Tibial nerve (tissue), 4 donors: ENCODE measurements at regions not wholly inside any gene's neighbourhood (a gene's known extent, or its start where the extent isn't known, plus 50 kb on each side); places are given as distances from the start of the nearest gene placed in this dataset.

Source experiments
- DNase-seq, 2 donors: peaks; one replicate each; pipeline ENCODE4 v3.0.0-alpha.2; 2019; ENCODE audit warnings: low spot score in 2 of 2
- H3K27ac ChIP-seq, 4 donors: fragments of 200-600 bp; sonication (generic) in 3 of 4; one replicate each; pipeline ENCODE4 v1.5.1; 2017 to 2019; ENCODE audit warnings: mild to moderate bottlenecking in 1 of 4
- H3K27me3 ChIP-seq, 2 donors: fragments of 200-600 bp; sonication (generic) in 1 of 2; one replicate each; pipeline versions ENCODE4 v1.5.1 to v1.6.0; 2017 to 2019
- H3K36me3 ChIP-seq, 3 donors: fragments of 200-600 bp; sonication (generic); one replicate each; pipeline ENCODE4 v1.5.1; 2018 to 2019
- H3K4me1 ChIP-seq, 4 donors: fragments of 200-600 bp; sonication (generic) in 3 of 4; one replicate each; pipeline ENCODE4 v1.5.1; 2017 to 2019
- H3K4me3 ChIP-seq, 4 donors: fragments of 200-600 bp; sonication (generic) in 3 of 4; one replicate each; pipeline ENCODE4 v1.5.1; 2017 to 2019; ENCODE audit warnings: mild to moderate bottlenecking in 1 of 4, moderate library complexity in 1 of 4
- H3K9me3 ChIP-seq, 4 donors: fragments of 200-600 bp; sonication (generic) in 3 of 4; one replicate each; pipeline ENCODE4 v1.5.1; 2017 to 2019
- EP300 ChIP-seq, 2 donors: sonication (generic); formaldehyde crosslinking; IDR thresholded peaks; one replicate each; pipeline ENCODE4 v1.6.1; 2017; ENCODE audit warnings: antibody characterized with exemption in 2 of 2, mild to moderate bottlenecking in 1 of 2
- POLR2A ChIP-seq, 2 donors: fragments of 450-650 bp; IDR thresholded peaks; one replicate each; pipeline ENCODE4 v1.6.1; 2017; ENCODE audit warnings: antibody characterized with exemption in 2 of 2, mild to moderate bottlenecking in 2 of 2, moderate library complexity in 2 of 2
- WGBS, 2 donors: methylation state at CpG; one replicate each; pipeline ENCODE4 v1.1.5; 2018; 5-methylcytosine and 5-hydroxymethylcytosine counted together
- TF ChIP-seq, protein P1 (sequence below), 5 experiments: fragments of 200-600 bp in 3 of 5; fragments of 450-650 bp in 2 of 5; sonication (generic) in 3 of 5; IDR thresholded peaks; one replicate each; pipeline ENCODE4 v1.5.1; 2016 to 2019; ENCODE audit warnings: antibody characterized with exemption in 5 of 5, mild to moderate bottlenecking in 3 of 5, moderate library complexity in 2 of 5

DNA sequence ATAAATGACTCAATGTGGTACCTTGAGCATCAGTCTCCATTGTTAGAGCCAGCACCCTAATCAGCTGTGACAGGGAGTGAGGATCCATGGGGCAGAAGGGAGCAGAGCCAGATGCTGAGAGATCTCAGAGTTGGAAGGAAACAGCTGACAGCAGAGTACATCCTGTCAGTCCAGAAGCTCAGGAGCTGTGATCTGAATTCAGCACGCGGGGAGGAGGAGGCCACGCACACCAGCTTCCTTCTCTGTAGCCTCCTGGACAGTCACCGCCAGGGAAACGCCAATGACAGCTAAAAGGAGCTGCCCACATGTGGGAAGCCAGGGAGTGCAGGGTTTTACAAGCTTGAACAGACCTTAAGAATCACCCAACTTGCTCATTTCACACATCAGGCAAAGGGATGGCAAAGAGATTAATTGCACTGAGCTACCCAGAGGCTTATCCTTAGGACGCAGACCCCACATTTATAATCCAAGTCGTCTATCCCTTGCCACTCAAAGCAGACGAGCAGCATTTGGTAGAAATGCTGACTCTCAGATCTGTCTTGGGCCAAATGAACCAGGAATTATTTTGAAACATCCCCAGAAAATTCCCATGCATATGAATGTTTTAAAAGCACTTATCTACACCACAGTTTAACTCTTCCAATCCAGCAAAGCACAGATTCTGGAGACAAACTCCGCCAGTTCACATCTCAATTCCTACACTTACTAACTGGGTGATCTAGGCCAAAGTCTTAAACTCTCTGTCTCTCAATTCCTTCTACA is 322.6 kb upstream of the TMTC1 start:
- no peaks in the 10 kb centered on the region for H3K36me3 ChIP-seq

DNA sequence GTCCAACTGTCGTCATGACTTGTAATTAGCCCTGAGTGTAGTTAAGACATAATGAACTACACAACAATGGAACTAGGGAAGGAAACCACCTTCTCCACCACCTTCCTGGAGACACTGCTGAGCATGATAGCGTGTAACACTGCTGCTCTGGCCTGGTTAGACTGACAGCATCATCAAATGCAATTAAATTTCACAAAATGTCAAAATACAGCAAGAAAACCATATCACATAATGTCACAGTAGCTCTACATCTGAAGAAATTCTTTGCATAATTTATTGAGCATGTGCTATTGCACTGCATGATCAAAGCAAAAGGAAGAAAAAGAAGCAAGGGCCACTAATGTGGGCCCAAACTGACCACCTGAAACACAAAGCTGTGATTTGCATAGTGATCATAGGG is 321.8 kb upstream of the TMTC1 start:
- Histone ChIP-seq H3K4me3 (no peak overlapping the region), H3K9me3 (peaks cover 0 to 3% (median 0%) of the 10 kb centered on the region in 4 donors), H3K4me1 (no peaks in the 10 kb centered on the region), H3K27ac (no peak overlapping the region), H3K27me3 (no peaks in the 10 kb centered on the region), H3K36me3 (no peaks in the 10 kb centered on the region)
- 78 to 86% methylated on average over 2 of the region's 2 CpGs for WGBS, 2 donors
- no peak for TF ChIP-seq EP300 (IDR thresholded peaks at IDR 0.05)
- TF ChIP-seq, protein P1, sequence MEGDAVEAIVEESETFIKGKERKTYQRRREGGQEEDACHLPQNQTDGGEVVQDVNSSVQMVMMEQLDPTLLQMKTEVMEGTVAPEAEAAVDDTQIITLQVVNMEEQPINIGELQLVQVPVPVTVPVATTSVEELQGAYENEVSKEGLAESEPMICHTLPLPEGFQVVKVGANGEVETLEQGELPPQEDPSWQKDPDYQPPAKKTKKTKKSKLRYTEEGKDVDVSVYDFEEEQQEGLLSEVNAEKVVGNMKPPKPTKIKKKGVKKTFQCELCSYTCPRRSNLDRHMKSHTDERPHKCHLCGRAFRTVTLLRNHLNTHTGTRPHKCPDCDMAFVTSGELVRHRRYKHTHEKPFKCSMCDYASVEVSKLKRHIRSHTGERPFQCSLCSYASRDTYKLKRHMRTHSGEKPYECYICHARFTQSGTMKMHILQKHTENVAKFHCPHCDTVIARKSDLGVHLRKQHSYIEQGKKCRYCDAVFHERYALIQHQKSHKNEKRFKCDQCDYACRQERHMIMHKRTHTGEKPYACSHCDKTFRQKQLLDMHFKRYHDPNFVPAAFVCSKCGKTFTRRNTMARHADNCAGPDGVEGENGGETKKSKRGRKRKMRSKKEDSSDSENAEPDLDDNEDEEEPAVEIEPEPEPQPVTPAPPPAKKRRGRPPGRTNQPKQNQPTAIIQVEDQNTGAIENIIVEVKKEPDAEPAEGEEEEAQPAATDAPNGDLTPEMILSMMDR (IDR thresholded peaks at IDR 0.05): no peak
- TF ChIP-seq POLR2A (IDR thresholded peaks at IDR 0.05): no peak
- no peak for DNase-seq

More for the DNA sequence above, 322.6 kb upstream of the TMTC1 start:
- Histone ChIP-seq H3K27me3 (no peaks in the 10 kb centered on the region), H3K9me3 (peaks cover 0 to 6% (median 0%) of the 10 kb centered on the region in 4 donors), H3K27ac (no peak overlapping the region), H3K4me1 (no peaks in the 10 kb centered on the region), H3K4me3 (no peak overlapping the region)
- WGBS, 2 donors: 60 to 68% methylated on average over 9 of the region's 9 CpGs
- TF ChIP-seq, protein P1 (IDR thresholded peaks at IDR 0.05): no peak
- no peak for TF ChIP-seq POLR2A (IDR thresholded peaks at IDR 0.05)
- TF ChIP-seq EP300 (IDR thresholded peaks at IDR 0.05): no peak
- DNase-seq: no peak

DNA sequence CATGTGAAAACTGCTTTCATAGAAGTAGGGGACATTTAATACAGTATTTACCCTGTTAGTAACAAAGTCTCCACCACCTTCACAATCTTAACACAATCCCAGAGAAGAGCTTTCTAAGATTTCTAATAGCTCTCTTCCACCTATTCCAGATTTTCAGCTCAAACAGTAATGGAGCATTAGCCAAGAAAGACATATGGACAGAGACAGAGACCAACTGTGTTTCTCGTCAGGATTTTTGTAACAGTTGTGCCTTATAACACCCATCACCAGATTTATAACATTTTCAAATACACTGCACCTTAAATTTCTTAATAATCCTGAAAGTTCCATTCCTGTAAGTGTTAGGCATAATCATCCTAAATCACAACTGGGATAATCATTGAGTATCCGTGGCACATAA is 321.2 kb upstream of the TMTC1 start:
- Histone ChIP-seq H3K27ac (no peak overlapping the region), H3K36me3 (no peaks in the 10 kb centered on the region), H3K4me1 (no peaks in the 10 kb centered on the region), H3K9me3 (no peaks in the 10 kb centered on the region), H3K27me3 (no peaks in the 10 kb centered on the region), H3K4me3 (no peak overlapping the region)
- whole genome bisulfite sequencing, 2 donors: 84 to 90% methylated on average over 2 of the region's 2 CpGs
- no peak for TF ChIP-seq EP300 (IDR thresholded peaks at IDR 0.05)
- TF ChIP-seq, protein P1 (IDR thresholded peaks at IDR 0.05): no peak
- no peak for TF ChIP-seq POLR2A (IDR thresholded peaks at IDR 0.05)
- no peak for DNase-seq

DNA sequence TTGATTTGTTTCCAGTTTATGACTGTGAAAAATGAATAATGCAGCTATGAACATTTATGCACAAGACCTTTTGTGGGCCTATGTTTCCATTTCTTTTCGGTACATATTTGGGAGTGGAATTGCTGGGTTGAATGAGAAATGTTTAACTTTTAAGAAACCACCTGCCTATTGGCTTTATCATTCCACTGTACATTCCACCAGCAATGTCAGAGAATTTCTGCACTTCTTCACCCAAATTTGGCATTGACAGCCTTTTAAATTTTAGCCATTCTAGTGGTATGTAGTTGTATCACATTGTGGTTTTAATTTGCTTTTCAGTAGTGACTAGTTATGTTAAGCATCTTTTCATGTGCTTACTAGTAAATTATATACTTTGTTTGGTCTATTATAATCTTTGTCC is 317.0 kb upstream of the TMTC1 start:
- Histone ChIP-seq H3K9me3 (no peaks in the 10 kb centered on the region), H3K27me3 (no peaks in the 10 kb centered on the region), H3K4me1 (no peaks in the 10 kb centered on the region), H3K27ac (no peak overlapping the region), H3K36me3 (no peaks in the 10 kb centered on the region), H3K4me3 (no peak overlapping the region)
- no peak for DNase-seq
- TF ChIP-seq EP300 (IDR thresholded peaks at IDR 0.05): no peak
- TF ChIP-seq, protein P1 (IDR thresholded peaks at IDR 0.05): no peak
- TF ChIP-seq POLR2A (IDR thresholded peaks at IDR 0.05): no peak
- 87 to 92% methylated on average over 1 of the region's 1 CpG for WGBS, 2 donors

DNA sequence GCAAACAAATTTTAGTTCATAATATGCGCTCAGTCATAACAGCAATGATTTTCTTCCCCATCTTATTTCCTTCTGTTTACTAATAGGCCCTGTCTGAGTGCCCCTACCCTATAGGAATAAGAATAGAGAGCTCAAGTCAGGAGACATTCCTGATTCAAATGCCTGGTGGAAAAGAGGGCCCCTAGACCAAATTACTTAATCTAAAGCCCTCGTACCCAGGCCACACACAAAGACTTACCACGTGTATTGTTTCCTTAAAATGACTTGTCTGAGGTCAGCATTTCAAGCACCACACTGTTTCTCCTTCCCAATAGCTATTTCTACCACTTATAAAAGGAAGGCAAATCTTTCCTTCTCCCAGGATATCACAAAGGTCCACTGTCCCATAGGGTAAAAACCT is 314.9 kb upstream of the TMTC1 start:
- Histone ChIP-seq H3K4me3 (no peak overlapping the region), H3K4me1 (no peaks in the 10 kb centered on the region), H3K36me3 (no peaks in the 10 kb centered on the region), H3K27ac (no peak overlapping the region), H3K27me3 (no peaks in the 10 kb centered on the region), H3K9me3 (no peaks in the 10 kb centered on the region)
- DNase-seq: no peak
- TF ChIP-seq, protein P1 (IDR thresholded peaks at IDR 0.05): no peak
- TF ChIP-seq POLR2A (IDR thresholded peaks at IDR 0.05): no peak
- no peak for TF ChIP-seq EP300 (IDR thresholded peaks at IDR 0.05)
- WGBS, 2 donors: 52 to 57% methylated on average over 3 of the region's 3 CpGs
